ENCODE measurements at regions not wholly inside any gene's neighbourhood (a gene's known extent, or its start where the extent isn't known, plus 50 kb on each side); places are given as distances from the start of the nearest gene placed in this dataset.
A peak's percentile ranks its signal among the peaks of the same experiment; 100 is the strongest.

GRCh38 chr1:25043228-25043580, 113.1 kb upstream of the RUNX3 start:
- Histone ChIP-seq H3K9me3 (ENCODE audit: severe bottlenecking) (no peaks in the 10 kb centered on the region), H3K36me3 (ENCODE audit: low read depth) (no peaks in the 10 kb centered on the region), H3K27me3 (ENCODE audit: insufficient read depth, poor library complexity, severe bottlenecking) (no peaks in the 10 kb centered on the region), H3K27ac (ENCODE audit: poor library complexity, severe bottlenecking) (no peak overlapping the region), H3K4me1 (ENCODE audit: insufficient read depth, poor library complexity, severe bottlenecking) (no peaks in the 10 kb centered on the region), H3K4me3 (ENCODE audit: severe bottlenecking) (no peak overlapping the region)
- no peak for DNase-seq (ENCODE audit: low spot score)
- TF ChIP-seq, protein P1, sequence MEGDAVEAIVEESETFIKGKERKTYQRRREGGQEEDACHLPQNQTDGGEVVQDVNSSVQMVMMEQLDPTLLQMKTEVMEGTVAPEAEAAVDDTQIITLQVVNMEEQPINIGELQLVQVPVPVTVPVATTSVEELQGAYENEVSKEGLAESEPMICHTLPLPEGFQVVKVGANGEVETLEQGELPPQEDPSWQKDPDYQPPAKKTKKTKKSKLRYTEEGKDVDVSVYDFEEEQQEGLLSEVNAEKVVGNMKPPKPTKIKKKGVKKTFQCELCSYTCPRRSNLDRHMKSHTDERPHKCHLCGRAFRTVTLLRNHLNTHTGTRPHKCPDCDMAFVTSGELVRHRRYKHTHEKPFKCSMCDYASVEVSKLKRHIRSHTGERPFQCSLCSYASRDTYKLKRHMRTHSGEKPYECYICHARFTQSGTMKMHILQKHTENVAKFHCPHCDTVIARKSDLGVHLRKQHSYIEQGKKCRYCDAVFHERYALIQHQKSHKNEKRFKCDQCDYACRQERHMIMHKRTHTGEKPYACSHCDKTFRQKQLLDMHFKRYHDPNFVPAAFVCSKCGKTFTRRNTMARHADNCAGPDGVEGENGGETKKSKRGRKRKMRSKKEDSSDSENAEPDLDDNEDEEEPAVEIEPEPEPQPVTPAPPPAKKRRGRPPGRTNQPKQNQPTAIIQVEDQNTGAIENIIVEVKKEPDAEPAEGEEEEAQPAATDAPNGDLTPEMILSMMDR (IDR thresholded peaks at IDR 0.05; ENCODE audit: poor library complexity, severe bottlenecking): no peak
- ATAC-seq (ENCODE audit: low read depth): no peak

DNA sequence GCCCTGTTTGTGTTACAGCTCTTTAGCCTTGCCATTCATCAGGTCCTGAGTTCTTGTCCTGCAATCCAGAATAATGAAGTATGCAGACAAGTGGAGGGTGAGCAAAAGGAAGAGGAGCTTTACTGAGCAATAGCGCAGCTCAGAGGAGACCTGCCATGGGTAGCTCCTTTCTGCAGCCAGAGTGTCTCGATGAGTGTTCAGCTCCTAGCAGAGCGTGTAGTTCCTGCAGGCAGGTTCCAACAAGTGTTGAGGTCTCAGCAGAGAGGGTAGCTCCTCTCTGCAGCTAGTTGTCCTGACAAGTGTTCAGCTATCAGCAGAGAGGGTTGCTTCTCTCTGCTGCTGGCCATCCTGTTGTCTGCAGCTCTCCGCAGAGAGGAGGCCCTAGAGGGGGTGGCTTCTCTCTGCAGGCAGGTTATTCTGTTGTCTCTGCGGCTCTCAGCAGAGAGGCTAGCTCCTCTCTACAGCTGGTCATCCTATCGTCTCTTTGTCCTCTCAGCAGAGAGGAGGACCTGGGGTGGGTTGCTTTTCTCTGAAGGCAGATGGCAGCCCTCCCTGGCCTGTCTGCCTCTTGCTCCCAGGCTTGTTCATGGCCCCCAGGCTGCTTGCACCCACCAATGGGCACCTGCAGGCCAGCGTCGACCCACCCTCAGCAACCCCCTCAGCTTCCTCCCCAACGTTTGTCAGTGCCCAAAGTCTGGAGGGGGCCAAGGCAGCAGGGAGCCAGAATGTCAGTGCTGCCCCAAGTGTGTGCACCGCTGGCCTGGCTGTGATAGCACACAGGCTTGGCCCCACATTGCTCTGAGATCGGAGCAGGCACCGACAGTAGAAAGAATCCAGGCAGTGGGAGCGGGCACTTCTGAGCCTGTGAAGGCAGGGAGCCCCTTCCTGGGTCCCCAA, 112.5 kb upstream of the RUNX3 start:
- no peak overlapping the region for H3K4me3 ChIP-seq (ENCODE audit: severe bottlenecking)
- no peaks in the 10 kb centered on the region for H3K9me3 ChIP-seq (ENCODE audit: severe bottlenecking)
- TF ChIP-seq, protein P1 (IDR thresholded peaks at IDR 0.05; ENCODE audit: poor library complexity, severe bottlenecking): no peak
- H3K27me3 ChIP-seq (ENCODE audit: insufficient read depth, poor library complexity, severe bottlenecking): no peaks in the 10 kb centered on the region
- no peaks in the 10 kb centered on the region for H3K4me1 ChIP-seq (ENCODE audit: insufficient read depth, poor library complexity, severe bottlenecking)
- no peak overlapping the region for H3K27ac ChIP-seq (ENCODE audit: poor library complexity, severe bottlenecking)
- ATAC-seq (ENCODE audit: low read depth) (peak; percentile 66; the same call in 2 of the 3 replicates), DNase-seq (ENCODE audit: low spot score) (no peak)
- no peaks in the 10 kb centered on the region for H3K36me3 ChIP-seq (ENCODE audit: low read depth)

DNA sequence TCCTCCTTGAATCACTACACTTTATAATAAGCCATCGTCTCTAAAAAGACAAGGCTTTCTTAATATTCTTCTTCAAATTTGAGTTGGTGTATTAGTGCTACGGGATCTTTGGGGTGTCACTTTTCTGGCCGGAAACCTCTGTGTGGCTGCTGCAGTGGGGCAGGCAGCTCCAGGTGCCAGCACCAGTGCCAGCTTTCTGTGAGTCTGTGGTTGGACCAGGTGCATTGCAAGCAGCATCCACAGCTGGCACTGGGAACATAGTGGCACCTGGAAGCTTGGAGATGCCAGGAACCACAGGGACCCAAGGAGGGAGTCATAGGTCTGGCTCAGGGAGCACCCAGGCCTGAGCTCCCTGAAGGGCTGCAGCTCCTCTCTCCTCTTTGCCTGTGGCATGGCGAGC, 111.8 kb upstream of the RUNX3 start:
- no peak for ATAC-seq (ENCODE audit: low read depth)
- Histone ChIP-seq H3K36me3 (ENCODE audit: low read depth) (no peaks in the 10 kb centered on the region), H3K4me3 (ENCODE audit: severe bottlenecking) (no peak overlapping the region), H3K4me1 (ENCODE audit: insufficient read depth, poor library complexity, severe bottlenecking) (no peaks in the 10 kb centered on the region), H3K27ac (ENCODE audit: poor library complexity, severe bottlenecking) (no peak overlapping the region), H3K9me3 (ENCODE audit: severe bottlenecking) (no peaks in the 10 kb centered on the region), H3K27me3 (ENCODE audit: insufficient read depth, poor library complexity, severe bottlenecking) (no peaks in the 10 kb centered on the region)
- TF ChIP-seq, protein P1 (IDR thresholded peaks at IDR 0.05; ENCODE audit: poor library complexity, severe bottlenecking): no peak
- no peak for DNase-seq (ENCODE audit: low spot score)

GRCh38 chr1:25040122-25040685, 110.1 kb upstream of the RUNX3 start:
- no peaks in the 10 kb centered on the region for H3K27me3 ChIP-seq (ENCODE audit: insufficient read depth, poor library complexity, severe bottlenecking)
- H3K27ac ChIP-seq (ENCODE audit: poor library complexity, severe bottlenecking): no peak overlapping the region
- H3K36me3 ChIP-seq (ENCODE audit: low read depth): no peaks in the 10 kb centered on the region
- TF ChIP-seq, protein P1 (IDR thresholded peaks at IDR 0.05; ENCODE audit: poor library complexity, severe bottlenecking): no peak
- no peak overlapping the region for H3K4me3 ChIP-seq (ENCODE audit: severe bottlenecking)
- DNase-seq (ENCODE audit: low spot score) (no peak), ATAC-seq (ENCODE audit: low read depth) (no peak)
- no peaks in the 10 kb centered on the region for H3K9me3 ChIP-seq (ENCODE audit: severe bottlenecking)
- H3K4me1 ChIP-seq (ENCODE audit: insufficient read depth, poor library complexity, severe bottlenecking): no peaks in the 10 kb centered on the region

DNA sequence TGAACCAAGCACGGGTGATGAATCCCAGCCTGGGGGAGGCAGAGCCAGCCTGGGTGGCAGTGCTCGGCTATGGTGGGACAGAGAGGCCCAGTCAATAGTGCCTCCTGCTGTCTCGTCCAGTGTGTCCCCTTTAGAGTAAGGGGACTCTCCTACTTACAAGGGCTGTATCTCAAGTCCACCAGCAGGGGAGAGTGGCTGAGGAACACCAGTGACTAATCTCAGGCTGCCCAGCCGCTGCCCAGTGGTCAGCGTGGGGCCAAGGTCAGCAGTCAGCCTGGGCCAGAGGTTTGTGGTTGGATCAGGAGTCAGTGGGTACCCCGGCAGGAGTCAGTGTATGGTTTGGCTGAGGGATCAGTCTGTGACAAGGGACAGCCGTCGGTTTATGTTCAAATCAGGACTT, 109.2 kb upstream of the RUNX3 start:
- Histone ChIP-seq H3K27ac (ENCODE audit: poor library complexity, severe bottlenecking) (no peak overlapping the region), H3K36me3 (ENCODE audit: low read depth) (no peaks in the 10 kb centered on the region), H3K9me3 (ENCODE audit: severe bottlenecking) (no peaks in the 10 kb centered on the region), H3K4me1 (ENCODE audit: insufficient read depth, poor library complexity, severe bottlenecking) (no peaks in the 10 kb centered on the region), H3K27me3 (ENCODE audit: insufficient read depth, poor library complexity, severe bottlenecking) (no peaks in the 10 kb centered on the region), H3K4me3 (ENCODE audit: severe bottlenecking) (no peak overlapping the region)
- TF ChIP-seq, protein P1 (IDR thresholded peaks at IDR 0.05; ENCODE audit: poor library complexity, severe bottlenecking): no peak
- ATAC-seq (ENCODE audit: low read depth) (no peak), DNase-seq (ENCODE audit: low spot score) (no peak)

All from RWPE2 (cell line).